NCI-H524 treated with DMSO at 0.1 percent for 48 hours (cell line): ENCODE measurements at regions not wholly inside any gene's neighbourhood (a gene's known extent, or its start where the extent isn't known, plus 50 kb on each side); places are given as distances from the start of the nearest gene placed in this dataset.
"Not testable (repeated sequence)": the region's sequence is repeated elsewhere in the genome, so short reads cannot be mapped to it uniquely, and the experiment has no call there.

Experiments used
- DNase-seq: peaks from one replicate; lab custom pipeline; 2025; lab: John Stamatoyannopoulos, UW

DNA sequence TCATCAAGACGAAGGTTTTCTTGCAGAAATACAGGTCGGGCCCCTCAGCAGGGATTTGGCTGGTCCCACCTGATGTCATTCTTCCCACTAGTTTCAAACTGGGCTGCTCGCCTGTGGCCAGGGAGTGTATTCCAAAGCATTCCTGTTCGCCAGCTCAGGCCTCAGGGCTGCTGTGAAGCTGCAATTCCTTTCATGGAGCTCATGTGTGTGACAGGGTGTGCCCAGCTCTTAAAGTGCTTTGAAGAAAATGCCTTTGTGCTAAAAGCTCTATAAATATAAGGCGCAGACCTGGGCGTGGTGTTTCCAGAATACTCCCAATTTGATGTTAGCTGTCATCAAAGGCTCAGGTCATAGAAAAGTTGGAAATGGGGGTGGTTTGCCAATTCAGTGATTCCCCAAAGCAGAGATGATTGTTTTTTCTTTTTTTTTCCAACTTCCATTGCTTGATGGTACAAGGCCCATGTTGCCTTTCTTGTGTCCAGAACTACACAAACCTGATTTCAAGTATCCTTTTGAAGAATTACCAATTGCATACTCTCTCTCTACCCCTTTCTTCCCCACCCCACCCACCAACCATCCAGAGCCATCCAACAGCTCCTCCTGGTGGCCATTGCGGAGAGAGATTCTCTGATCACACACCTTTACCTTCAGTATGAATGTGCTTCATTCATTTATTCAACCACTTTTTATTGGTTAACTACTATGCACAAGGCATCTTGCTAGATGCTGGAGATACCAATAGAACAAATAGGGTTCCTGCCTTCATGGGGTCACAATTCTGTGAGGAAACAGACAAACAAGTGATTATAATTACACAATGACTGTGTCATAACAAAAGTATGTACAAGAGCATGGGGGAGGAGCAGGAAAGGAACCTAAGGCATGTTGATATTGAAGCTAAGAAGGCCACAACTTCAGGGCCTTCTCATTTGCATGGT, 297.3 kb upstream of the LYZL1 start:
- DNase-seq, result no peak

DNA sequence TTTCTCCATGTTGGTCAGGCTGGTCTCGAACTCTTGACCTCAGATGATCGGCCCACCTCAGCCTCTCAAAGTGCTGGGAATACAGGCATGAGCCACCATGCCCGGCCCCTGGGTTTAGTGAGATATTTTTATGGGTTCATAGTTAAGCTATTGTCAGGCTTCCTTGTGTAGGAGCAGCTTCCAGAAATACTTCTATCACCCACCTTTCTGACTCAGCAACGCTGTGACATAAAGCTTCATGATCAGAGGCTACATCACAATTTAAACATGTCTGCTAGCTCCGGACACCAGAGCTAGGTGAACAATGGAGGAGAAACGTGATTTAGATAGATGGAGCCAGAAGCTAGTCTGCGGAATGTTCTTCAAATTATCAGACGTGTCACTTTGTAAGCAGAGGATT, 295.8 kb upstream of the LYZL1 start:
- no peak for DNase-seq

DNA sequence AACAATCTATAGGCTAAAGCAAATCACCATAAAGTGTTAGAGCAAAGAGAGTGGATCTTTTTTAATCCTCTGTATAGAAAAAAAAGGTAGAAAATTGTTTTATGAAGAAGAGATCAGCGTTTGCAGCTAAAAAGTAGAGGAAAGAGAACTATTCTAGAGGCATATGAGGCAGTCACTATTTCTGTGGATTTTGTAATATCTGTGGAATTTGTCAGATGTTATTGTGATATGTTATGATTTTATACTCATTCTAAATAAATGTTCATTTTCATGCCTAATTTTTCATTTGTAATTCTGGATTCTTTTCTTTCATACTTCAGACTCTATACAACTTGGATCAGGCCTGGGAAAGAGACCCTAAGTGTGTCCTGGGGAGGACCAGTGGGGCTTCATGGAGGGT, 295.0 kb upstream of the LYZL1 start:
- DNase-seq, result no peak

DNA sequence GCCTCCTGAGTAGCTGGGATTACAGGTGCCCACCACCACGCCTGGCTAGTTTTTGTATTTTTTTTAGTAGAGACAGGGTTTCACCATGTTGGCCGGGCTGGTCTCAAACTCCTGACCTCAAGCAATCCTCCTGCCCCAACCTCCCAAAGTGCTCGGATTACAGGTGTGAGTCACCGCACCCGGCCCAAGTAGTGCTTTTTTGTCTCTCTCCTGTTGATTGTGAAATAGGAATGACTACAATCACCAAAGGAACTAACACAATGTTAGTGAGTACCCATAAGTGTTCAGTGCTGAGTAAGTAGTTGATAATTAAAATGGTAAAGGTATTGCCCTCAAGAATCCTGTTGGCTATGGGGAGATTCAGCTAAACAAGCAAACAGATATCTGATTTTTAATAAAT, 294.1 kb upstream of the LYZL1 start:
- DNase-seq, result not testable (repeated sequence)

DNA sequence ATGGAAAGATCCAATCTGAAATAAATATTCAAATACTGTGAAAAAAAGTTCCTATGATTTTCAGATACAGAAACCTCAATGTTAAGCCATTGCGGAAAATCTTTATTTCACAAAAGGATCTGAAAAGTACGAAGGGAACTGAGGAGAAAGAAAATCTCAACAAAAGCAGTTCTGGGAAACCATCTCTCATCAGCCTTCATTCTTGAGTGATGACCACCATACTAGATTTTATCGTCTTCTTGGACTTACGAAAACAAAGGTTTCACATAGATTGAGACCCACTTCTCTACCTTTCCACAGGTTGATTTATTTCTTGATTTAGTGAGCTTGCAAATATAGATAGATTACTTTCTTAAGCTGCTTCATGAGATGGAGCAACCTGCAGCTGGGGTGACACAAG, 293.4 kb upstream of the LYZL1 start:
- DNase-seq, result no peak

DNA sequence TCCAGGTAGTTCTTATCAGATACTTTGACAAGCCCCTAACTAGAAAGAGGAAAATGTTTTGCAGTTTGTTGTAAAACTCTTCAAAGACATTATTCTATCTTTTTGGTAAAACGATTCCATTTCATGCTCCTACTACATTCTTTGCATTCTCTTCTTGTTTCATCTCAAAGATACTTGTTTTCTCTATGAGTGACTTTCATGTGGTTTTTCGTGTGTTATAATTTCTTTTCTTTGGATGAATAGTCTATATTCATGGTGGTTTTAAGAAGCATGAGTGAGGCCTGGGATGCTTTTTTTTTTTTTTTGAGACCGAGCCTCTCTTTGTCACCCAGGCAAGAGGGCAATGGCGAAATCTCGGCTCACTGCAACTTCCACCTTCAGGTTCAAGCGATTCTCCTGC, 292.5 kb upstream of the LYZL1 start:
- no peak for DNase-seq

DNA sequence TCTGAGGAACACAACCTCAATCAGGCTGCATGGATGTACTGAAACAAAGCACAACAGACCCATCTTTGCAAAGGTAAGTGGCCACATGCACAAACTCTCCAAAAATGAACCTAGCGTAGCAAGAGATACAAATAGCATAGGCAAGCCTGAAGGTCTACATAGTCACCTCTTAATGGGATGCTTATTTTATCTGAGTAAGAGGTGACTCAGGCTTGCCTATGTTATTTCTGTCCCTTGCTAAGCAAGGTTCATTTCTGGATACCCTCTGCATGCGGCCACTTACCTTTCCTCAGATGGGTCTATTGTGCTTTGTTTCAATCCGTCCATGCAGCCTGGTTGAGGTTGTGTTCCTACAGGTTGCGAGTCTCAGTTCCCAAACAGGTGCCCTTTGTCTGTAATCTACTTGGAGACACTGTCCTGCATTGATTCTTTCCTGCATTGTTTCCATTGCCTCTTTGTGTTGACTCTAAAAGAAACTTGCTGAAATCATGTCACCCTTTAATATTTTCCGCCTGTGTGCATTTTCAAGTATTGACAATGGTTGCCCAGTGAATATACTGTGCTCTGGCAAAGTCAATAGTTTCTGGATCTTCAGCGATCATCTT, 291.8 kb upstream of the LYZL1 start:
- no peak for DNase-seq

DNA sequence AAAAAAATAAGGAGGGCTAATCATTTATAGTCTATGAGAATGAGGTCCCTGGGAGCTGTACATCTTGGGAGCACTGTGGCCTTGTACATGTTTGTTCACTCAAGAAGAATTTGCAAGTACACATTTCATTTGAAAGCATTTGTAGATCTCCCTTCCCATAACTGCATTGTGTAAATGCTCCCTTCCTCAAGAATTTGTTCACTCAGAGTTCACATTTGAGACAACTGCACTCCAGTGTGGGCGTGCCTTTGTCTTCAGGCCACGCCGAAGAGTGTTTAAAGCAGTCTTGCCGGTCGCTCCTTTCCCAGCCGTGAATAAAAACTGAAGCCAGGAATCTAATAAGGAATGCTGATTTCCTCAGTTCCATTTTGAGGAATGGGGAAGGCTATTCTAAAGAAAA, 291.1 kb upstream of the LYZL1 start:
- DNase-seq, result no peak

DNA sequence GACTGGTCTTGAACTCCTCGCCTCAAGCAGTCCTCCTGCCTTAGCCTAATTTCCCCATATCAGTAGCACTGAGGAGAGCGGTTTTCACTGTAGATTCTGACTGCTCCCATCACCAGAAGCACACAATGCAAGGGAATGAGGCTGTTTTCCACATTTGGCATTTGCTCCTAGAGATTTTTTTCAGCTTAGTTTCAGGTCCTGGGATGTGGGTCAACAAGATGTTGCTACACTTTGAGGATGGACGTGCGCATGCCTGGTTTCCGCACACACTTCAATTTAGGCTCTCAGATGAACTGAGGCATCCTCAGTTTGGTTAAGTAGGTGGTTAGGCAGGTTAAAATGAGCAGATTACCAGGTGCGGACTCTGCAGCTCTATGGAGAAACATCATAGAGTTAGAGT, 287.1 kb upstream of the LYZL1 start:
- DNase-seq, result no peak

DNA sequence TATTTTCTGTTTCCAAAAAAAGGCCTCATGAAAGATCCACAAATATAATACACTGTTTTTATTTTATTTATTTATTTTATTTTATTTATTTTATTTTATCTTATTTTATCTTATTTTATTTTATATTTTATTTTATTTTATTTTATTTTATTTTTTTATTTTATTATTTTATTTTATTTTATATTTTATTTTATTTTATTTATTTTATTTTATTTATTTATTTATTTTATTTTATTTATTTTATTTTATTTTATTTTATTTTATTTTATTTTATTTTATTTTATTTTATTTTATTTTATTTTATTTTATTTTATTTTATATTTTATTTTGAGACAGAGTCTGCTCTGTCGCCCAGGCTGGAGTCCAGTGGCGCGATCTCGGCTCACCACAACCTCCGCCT, 285.9 kb upstream of the LYZL1 start:
- DNase-seq, result not testable (repeated sequence)

DNA sequence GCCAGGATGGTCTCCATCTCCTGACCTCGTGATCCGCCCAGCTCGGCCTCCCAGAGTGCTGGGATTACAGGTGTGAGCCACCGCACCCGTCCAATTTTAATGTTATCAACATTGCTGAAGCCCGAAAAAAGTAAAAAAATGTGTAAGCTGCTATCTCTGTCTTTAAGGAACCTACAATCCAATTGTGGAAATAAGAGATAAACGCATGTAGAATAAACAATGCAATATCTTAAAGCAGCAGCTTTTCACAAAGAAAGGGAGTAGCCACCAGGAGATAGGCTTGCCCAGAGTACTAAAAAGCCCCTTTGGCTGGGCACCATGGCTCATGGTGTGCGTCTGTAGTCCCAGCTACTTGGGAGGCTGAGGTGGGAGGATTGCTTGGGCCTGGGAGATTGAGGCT, 282.9 kb upstream of the LYZL1 start:
- DNase-seq, result no peak

DNA sequence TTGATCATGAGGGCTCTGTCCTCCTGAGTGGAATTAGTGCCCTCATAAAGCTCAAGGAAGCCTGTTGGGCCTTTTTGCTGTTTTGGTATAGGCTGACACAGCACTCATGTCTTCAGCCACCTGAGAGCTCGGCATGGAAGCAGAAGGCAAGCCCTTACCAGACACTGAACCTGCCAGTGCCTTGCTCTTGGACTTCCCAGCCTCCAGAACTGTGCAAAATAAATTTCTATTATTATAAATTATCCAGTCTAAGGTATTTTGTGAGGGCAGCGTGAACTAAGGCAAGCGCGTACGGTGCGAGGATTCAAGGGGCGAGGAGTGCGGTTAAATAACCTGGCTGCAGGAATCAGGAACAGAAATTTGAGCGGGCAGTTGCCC, 281.5 kb upstream of the LYZL1 start:
- DNase-seq, result no peak

DNA sequence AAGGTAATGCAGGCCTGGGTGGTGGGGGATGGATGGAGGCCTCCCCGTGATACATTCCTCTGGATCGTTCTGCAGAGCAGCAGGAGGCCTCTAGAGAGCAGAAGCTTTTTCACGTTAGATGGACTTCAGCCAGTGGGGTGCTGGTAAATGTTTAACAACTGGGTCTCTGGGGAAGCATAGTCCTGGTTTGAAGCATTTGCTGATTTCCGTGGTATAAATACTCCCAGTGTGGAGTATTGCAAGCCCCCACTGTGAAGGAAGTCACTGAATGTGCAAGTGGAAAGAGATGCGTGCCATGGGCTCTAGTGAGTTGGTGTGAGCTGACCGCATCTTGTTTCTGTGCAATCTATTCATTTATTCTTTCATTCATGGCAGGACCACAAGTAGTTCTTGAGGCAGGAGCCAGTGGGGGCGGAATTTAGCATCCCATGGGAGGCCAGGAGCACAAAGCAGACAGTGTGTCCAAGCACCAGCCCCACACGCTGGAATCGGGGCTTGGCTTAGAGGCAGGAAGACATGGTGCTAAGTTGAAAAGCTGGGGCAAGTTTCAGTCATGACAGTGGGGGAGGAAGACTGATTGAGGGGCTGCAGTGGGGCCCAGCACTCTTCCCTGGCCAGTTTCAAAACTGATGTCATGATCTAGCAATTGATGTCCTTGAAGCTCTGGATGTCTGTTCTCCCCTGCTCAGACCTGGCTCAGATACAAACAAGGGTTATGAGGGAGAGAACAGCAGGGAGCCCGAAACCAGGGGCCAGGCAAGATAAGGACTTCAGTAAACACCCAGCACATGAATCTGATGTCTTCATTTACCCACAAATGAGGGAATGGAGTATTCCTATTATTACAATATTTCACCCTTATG, 280.9 kb upstream of the LYZL1 start:
- DNase-seq, result no peak

DNA sequence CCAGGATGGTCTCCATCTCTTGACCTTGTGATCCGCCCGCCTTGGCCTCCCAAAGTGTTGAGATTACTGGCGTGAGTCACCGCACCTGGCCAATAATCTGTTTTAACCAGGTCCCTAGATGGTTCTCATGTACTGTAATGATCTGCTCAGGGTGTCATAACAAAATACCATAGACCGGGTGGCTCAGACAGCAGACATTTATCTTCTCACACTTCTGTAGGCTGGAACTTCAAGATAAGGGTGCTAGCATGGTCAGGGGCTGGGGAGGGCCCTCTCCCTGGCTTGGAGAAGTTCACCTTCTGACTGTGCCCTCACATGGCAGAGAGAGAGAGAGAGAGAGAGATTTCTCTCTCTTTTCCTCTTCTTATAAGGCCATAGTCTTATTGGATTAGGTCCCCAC, 279.4 kb upstream of the LYZL1 start:
- no peak for DNase-seq

DNA sequence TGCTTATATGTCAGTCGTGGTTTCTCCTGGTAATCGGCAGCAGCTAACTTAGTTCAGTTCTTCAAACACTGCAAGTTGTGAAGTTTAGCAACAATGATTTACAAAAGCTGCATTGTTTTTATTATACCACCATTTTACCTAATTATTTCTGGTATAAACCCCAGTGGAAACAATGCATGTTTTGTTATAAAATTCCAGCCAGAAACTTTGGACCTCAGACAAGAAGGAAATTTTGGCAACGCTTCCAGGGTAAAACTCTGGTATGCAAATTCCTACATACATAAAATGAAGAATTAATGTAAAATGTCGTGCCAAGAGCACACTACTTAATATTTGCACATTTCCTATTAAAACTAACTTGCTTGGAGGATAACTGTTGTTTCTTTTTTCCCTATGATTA, 277.4 kb upstream of the LYZL1 start:
- DNase-seq, result no peak

DNA sequence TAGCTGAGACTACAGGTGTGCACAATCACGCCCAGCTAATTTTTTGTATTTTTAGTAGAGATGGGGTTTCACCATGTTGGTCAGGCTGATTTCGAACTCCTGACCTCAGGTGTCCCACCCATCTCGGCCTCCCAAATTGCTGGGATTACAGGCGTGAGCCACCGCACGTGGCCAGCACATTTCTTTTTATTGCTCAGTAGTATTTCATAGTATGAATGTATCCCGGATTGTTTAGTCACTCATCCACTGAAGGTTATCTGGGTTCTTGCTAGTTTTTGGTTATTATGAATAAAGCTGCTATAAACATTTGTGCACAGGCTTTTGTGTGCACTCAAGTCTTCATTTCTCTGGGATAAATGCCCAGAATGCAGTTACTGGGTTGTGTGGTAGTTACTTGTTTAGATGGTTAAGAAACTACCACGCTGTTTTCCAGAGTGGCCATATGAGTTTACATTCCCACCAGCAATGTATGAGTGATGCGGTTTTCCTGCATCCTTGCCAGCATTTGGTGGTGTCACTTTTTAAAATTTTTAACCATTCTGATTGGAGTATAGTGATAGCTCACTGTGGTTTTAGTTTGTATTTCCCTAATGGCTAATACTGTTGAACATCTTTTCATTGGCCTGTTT, 275.8 kb upstream of the LYZL1 start:
- no peak for DNase-seq

DNA sequence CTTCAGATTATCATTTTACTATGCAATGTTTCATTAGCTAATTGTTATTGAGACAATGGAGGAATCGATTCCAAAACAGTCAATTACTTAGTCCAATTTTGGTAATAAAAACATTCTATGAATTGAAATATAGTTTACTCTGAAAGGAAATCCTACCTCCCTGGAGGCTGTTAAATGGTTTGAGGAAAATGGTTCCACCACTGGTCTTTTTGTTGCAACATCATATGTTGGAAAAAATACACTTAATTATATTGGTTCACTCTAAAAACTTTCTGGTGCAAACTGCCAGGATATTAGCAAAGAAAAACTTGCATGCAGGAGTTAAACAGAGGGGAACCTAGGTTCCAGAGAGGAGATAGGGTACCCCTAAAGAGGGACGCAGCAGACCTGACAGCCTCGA, 267.3 kb upstream of the LYZL1 start:
- DNase-seq, result no peak

DNA sequence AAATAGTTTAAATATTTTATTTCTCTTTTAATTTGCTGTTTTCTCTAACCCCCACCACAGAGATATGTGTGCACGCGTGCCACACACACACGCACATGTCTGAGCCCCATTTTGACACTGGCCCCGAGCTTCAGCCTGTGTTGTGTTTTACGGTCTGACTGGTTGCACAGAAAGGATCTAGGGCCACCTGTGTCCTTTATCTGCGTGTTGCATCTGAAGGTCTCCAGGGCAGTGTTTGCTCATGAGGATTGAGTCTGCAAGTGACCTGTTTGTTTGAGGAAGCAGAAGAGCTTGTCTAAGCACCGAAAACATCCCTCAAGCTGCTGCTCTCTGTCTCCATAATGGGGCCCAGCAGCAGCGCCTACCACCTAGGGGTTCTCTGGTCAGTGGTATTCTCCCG, 266.4 kb upstream of the LYZL1 start:
- no peak for DNase-seq

DNA sequence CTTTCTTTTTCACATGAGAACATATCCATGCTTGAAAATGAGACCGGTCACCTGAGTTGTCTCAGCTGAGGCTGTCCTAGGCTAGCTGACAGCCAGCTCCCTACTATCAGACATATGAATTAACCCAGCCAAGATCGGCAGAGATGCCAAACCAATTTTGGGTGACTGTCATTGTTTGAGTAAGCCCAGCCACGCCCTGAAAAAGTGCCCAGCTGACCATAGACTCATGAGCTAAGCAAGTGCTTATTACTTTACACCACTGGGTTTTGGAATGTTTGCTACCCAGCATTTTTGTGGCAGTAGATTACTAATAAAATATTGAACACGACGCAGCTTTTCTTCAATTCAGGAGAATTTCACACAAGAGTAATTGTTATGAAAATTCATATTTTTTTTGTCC, 265.2 kb upstream of the LYZL1 start:
- no peak for DNase-seq

DNA sequence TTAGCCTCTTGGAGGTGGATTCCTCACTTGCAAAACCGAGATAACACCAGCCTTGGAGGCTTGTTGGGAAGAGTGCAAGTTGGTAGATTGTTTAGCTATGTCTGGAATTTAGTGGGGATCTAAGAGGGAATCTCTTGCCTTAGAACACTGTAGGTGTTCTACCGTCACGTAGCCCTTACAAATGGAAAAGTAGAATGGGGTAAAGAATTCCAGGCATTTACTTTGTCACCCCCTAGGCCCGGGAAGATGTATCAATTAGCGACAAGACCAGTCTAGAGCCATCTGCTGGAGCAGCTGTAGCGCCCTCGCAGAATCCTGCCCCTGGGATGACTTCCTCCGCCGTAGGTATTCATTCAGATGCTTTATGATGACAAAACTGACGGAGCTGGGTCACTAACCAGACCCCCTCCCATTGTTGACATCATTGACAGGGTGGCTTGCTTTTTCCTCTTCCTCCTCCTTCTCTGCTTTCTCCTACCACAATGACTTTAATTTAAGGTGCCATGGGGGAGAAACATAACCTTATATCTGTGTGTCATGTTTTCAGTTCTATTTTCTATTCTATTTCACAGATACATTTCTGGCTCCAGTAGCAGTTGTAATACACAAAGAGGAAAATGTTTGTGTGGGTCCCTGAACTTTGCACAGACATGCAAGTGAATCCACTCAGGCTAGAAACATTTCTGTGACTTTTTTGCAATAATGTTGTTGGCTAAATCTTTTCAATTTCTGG, 262.6 kb upstream of the LYZL1 start:
- DNase-seq, result no peak

DNA sequence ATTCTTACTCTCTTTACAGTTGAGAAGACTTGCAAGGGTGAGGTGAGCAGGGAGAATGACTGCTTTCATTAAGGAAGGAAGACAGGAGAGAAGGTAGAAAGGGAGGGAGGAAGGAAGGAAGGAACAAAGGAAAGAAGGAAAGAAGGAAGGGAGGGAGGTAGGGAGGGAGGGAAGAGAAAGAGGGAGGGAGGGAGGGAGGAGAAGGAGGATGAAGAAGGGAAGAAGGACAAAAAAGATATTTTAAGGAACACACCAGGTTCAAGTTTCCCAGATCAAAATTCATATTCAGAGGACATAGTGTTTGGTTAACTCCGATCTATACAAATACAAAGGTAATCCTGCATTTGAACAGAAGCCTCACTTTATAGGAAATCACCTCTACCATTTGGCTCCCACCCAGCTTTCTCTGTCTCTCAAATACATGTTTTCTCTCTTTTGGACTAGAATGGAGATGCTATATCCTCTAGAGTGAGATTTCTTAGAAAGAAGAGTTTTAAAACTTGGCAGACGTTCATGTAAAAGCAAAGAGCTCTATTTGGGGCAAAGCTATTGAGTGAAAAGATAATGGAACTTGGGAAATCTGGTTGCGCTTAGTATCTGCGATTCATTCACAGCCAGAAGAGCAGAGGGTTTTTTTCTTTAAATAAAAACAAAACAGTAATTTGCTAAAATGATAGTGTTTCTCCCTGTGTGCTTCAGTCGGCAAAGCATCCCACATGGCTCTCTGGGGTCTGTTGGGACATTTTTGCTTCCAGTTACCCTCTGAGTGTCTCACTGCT, 261.9 kb upstream of the LYZL1 start:
- no peak for DNase-seq
